ENCODE measurements at regions not wholly inside any gene's neighbourhood (a gene's known extent, or its start where the extent isn't known, plus 50 kb on each side); places are given as distances from the start of the nearest gene placed in this dataset.

DNA sequence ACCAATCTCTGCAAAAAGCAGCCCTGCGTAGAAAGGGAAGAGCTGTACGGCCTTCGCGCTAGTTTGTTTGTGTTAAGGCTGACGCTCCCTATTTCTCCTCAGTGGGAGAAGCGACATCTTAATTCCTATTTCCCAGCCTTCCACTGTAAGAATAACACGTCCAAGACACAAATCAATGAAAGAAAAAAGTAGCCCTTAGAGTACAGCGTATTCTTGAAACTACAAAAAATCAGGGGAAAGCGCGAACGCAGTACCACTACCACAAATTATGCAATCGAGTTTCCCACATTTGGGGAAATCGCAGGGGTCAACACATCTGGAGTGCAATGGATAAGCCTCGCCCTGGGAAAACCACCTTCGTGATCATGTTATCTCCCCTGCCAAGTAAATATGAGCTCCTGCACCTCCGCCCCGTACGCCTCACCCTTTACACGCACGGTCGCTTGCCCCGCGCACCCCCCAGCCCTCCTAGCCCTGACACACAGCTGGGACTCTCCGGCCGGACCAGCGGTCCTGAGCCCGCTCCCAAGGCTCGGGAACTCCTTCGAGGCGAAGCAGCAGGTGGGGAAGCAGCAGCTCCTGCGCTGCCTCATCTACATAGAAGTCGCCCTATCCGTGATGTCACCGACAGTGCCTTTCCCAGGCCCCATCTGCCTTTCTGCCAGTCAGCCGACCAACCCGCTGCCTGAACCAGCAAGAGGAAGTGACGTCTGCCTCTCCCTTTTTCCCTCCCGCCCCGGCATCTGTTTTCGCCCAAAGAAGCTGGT, 94.7 kb downstream of the PPIAL4G start:
- Mint-ChIP-seq H3K36me3 (no peaks in the 10 kb centered on the region), H3K4me3 (peak overlapping the region; percentile 82), H3K4me1 (peaks cover 30% of the 10 kb centered on the region), H3K9me3 (peaks cover 6% of the 10 kb centered on the region; the same call in 1 of the 2 replicates), H3K27me3 (ENCODE audit: low read depth) (peaks cover 8% of the 10 kb centered on the region), H3K27ac (peak overlapping the region; percentile 93)
- ChIA-PET POLR2A (interaction anchor here (0.7 to 1.7 kb wide), 6 partner anchors 10 to 135 kb away, joined by 3 to 14 read pairs (median 5); no protein-coding TSS in a partner anchor), CTCF (interaction anchor here (1.0 to 1.1 kb wide), 2 partner anchors 16 to 42 kb away, joined by 3 to 5 read pairs; no protein-coding TSS in a partner anchor)
- DNase-seq (ENCODE audit: low spot score) (peak; percentile 93), ATAC-seq (peak; percentile 83)
- no peak for TF ChIP-seq TEAD4 (CRISPR knock-in tag; IDR thresholded peaks at IDR 0.05)
- TF ChIP-seq HMGA2 (CRISPR knock-in tag; IDR thresholded peaks at IDR 0.05) = no peak
- no peak for TF ChIP-seq JAZF1 (CRISPR knock-in tag; IDR thresholded peaks at IDR 0.05)
- no peak for TF ChIP-seq PREB (CRISPR knock-in tag; IDR thresholded peaks at IDR 0.05; ENCODE audit: borderline replicate concordance)
- no peak for TF ChIP-seq E2F4 (CRISPR knock-in tag; IDR thresholded peaks at IDR 0.05; ENCODE audit: borderline replicate concordance, low read depth)
- no peak for TF ChIP-seq ZNF138 (CRISPR knock-in tag; conservative IDR thresholded peaks at IDR 0.05)
- peak; percentile 19; the same call in 1 of the 2 replicates for TF ChIP-seq NFE2L1 (CRISPR knock-in tag; IDR thresholded peaks at IDR 0.05)
- no peak for TF ChIP-seq ZNF219 (CRISPR knock-in tag; IDR thresholded peaks at IDR 0.05; ENCODE audit: borderline replicate concordance)
- no peak for TF ChIP-seq TEAD1 (CRISPR knock-in tag; IDR thresholded peaks at IDR 0.05)
- no peak for TF ChIP-seq NR2C2 (CRISPR knock-in tag; IDR thresholded peaks at IDR 0.05)
- no peak for TF ChIP-seq ZNF317 (CRISPR knock-in tag; IDR thresholded peaks at IDR 0.05; ENCODE audit: borderline replicate concordance, low read depth)
- TF ChIP-seq GTF2I (CRISPR knock-in tag; conservative IDR thresholded peaks at IDR 0.05) = no peak
- TF ChIP-seq NFATC4 (CRISPR knock-in tag; IDR thresholded peaks at IDR 0.05) = peak; percentile 88
- TF ChIP-seq SMAD3 (CRISPR knock-in tag; IDR thresholded peaks at IDR 0.05; ENCODE audit: borderline replicate concordance) = no peak
- TF ChIP-seq ZBTB21 (CRISPR knock-in tag; IDR thresholded peaks at IDR 0.05; ENCODE audit: borderline replicate concordance) = no peak
- peak; percentile 54; the same call in 1 of the 2 replicates for TF ChIP-seq FOXP1 (CRISPR knock-in tag; IDR thresholded peaks at IDR 0.05; ENCODE audit: borderline replicate concordance)
- no peak for TF ChIP-seq NR3C1 (CRISPR knock-in tag; conservative IDR thresholded peaks at IDR 0.05; ENCODE audit: low read depth)
- TF ChIP-seq, protein P1, sequence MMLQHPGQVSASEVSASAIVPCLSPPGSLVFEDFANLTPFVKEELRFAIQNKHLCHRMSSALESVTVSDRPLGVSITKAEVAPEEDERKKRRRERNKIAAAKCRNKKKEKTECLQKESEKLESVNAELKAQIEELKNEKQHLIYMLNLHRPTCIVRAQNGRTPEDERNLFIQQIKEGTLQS (CRISPR knock-in tag; conservative IDR thresholded peaks at IDR 0.05) = no peak
- TF ChIP-seq PRDM15 (CRISPR knock-in tag; IDR thresholded peaks at IDR 0.05) = no peak
- TF ChIP-seq FOXK1 (CRISPR knock-in tag; IDR thresholded peaks at IDR 0.05) = no peak
- TF ChIP-seq IRF2 (CRISPR knock-in tag; IDR thresholded peaks at IDR 0.05; ENCODE audit: borderline replicate concordance, low read depth) = no peak
- peak; percentile 73; the same call in 1 of the 2 replicates for TF ChIP-seq ERG (CRISPR knock-in tag; IDR thresholded peaks at IDR 0.05)
- TF ChIP-seq ZNF281 (CRISPR knock-in tag; IDR thresholded peaks at IDR 0.05) = no peak
- TF ChIP-seq, protein P2, sequence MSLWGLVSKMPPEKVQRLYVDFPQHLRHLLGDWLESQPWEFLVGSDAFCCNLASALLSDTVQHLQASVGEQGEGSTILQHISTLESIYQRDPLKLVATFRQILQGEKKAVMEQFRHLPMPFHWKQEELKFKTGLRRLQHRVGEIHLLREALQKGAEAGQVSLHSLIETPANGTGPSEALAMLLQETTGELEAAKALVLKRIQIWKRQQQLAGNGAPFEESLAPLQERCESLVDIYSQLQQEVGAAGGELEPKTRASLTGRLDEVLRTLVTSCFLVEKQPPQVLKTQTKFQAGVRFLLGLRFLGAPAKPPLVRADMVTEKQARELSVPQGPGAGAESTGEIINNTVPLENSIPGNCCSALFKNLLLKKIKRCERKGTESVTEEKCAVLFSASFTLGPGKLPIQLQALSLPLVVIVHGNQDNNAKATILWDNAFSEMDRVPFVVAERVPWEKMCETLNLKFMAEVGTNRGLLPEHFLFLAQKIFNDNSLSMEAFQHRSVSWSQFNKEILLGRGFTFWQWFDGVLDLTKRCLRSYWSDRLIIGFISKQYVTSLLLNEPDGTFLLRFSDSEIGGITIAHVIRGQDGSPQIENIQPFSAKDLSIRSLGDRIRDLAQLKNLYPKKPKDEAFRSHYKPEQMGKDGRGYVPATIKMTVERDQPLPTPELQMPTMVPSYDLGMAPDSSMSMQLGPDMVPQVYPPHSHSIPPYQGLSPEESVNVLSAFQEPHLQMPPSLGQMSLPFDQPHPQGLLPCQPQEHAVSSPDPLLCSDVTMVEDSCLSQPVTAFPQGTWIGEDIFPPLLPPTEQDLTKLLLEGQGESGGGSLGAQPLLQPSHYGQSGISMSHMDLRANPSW (CRISPR knock-in tag; conservative IDR thresholded peaks at IDR 0.05; ENCODE audit: low read depth) = no peak
